ENCODE measurements at regions not wholly inside any gene's neighbourhood (a gene's known extent, or its start where the extent isn't known, plus 50 kb on each side); places are given as distances from the start of the nearest gene placed in this dataset.
"Not testable (repeated sequence)": the region's sequence is repeated elsewhere in the genome, so short reads cannot be mapped to it uniquely, and the experiment has no call there.

- no peaks in the 10 kb centered on the region for H3K27me3 ChIP-seq
- TF ChIP-seq EP300 (IDR thresholded peaks at IDR 0.05): no peak
- no peak for TF ChIP-seq POLR2A (IDR thresholded peaks at IDR 0.05)
- TF ChIP-seq POLR2AphosphoS5 (IDR thresholded peaks at IDR 0.05): no peak
- no peak for TF ChIP-seq CTCF (IDR thresholded peaks at IDR 0.05)
- no peak for DNase-seq (ENCODE audit: low spot score in 2 of 2)
Measured at GRCh38 chr5:86463339-86463738, 154.4 kb upstream of the COX7C start.

GRCh38 chr5:86465052-86465838 lies 152.5 kb upstream of the COX7C start:
- H3K36me3 ChIP-seq: no peaks in the 10 kb centered on the region
- no peak for DNase-seq (ENCODE audit: low spot score in 2 of 2)
- H3K27ac ChIP-seq: no peak overlapping the region
- H3K27me3 ChIP-seq: no peaks in the 10 kb centered on the region
- 81% methylated on average over 6 of the region's 6 CpGs for WGBS
- no peaks in the 10 kb centered on the region for H3K4me1 ChIP-seq
- TF ChIP-seq CTCF (IDR thresholded peaks at IDR 0.05) (no peak), POLR2AphosphoS5 (IDR thresholded peaks at IDR 0.05) (no peak), EP300 (IDR thresholded peaks at IDR 0.05) (no peak)
- H3K9me3 ChIP-seq: peaks cover 24% of the 10 kb centered on the region
- H3K4me3 ChIP-seq: no peak overlapping the region

More at GRCh38 chr5:86463339-86463738, 154.4 kb upstream of the COX7C start:
- H3K36me3 ChIP-seq: no peaks in the 10 kb centered on the region
- no peak overlapping the region for H3K4me3 ChIP-seq
- H3K27ac ChIP-seq: no peak overlapping the region
- peaks cover 24% of the 10 kb centered on the region for H3K9me3 ChIP-seq
- WGBS: 69% methylated on average over 2 of the region's 2 CpGs
- H3K4me1 ChIP-seq: no peaks in the 10 kb centered on the region

- not testable (repeated sequence) for H3K36me3 ChIP-seq; H3K4me1 ChIP-seq; H3K27me3 ChIP-seq; DNase-seq (ENCODE audit: low spot score in 2 of 2); H3K4me3 ChIP-seq; H3K27ac ChIP-seq
- peaks cover 19% of the 10 kb centered on the region for H3K9me3 ChIP-seq
- 92% methylated on average over 12 of the region's 23 CpGs for WGBS
Measured at GRCh38 chr5:86466721-86467120, 151.0 kb upstream of the COX7C start.

- Histone ChIP-seq H3K4me3 (no peak overlapping the region), H3K27ac (no peak overlapping the region), H3K4me1 (no peaks in the 10 kb centered on the region), H3K9me3 (no peaks in the 10 kb centered on the region), H3K27me3 (no peaks in the 10 kb centered on the region), H3K36me3 (no peaks in the 10 kb centered on the region)
- 31% methylated on average over 2 of the region's 2 CpGs for WGBS
- TF ChIP-seq POLR2A (IDR thresholded peaks at IDR 0.05) (no peak), POLR2AphosphoS5 (IDR thresholded peaks at IDR 0.05) (no peak), EP300 (IDR thresholded peaks at IDR 0.05) (no peak), CTCF (IDR thresholded peaks at IDR 0.05) (no peak)
- no peak for DNase-seq (ENCODE audit: low spot score in 2 of 2)
Measured at GRCh38 chr5:86482008-86482407, 135.7 kb upstream of the COX7C start.

- H3K4me3 ChIP-seq: no peak overlapping the region
- no peaks in the 10 kb centered on the region for H3K27me3 ChIP-seq
- H3K9me3 ChIP-seq: no peaks in the 10 kb centered on the region
- H3K36me3 ChIP-seq: no peaks in the 10 kb centered on the region
- TF ChIP-seq CTCF (IDR thresholded peaks at IDR 0.05) (no peak), EP300 (IDR thresholded peaks at IDR 0.05) (no peak), POLR2A (IDR thresholded peaks at IDR 0.05) (no peak), POLR2AphosphoS5 (IDR thresholded peaks at IDR 0.05) (no peak)
- no peaks in the 10 kb centered on the region for H3K4me1 ChIP-seq
- 77% methylated on average over 1 of the region's 1 CpG for WGBS
- DNase-seq (ENCODE audit: low spot score in 2 of 2): no peak
- H3K27ac ChIP-seq: no peak overlapping the region
Measured at GRCh38 chr5:86493777-86494176, 124.0 kb upstream of the COX7C start.

- DNase-seq (ENCODE audit: low spot score in 2 of 2): no peak
- WGBS: 63% methylated on average over 1 of the region's 1 CpG
- Histone ChIP-seq H3K27me3 (no peaks in the 10 kb centered on the region), H3K4me3 (no peak overlapping the region), H3K27ac (no peak overlapping the region), H3K36me3 (no peaks in the 10 kb centered on the region), H3K9me3 (no peaks in the 10 kb centered on the region), H3K4me1 (no peaks in the 10 kb centered on the region)
- no peak for TF ChIP-seq POLR2AphosphoS5 (IDR thresholded peaks at IDR 0.05)
- TF ChIP-seq POLR2A (IDR thresholded peaks at IDR 0.05): no peak
- TF ChIP-seq CTCF (IDR thresholded peaks at IDR 0.05): no peak
Measured at GRCh38 chr5:86500947-86501346, 116.8 kb upstream of the COX7C start.
